ENCODE measurements at regions not wholly inside any gene's neighbourhood (a gene's known extent, or its start where the extent isn't known, plus 50 kb on each side); places are given as distances from the start of the nearest gene placed in this dataset.
A peak's percentile ranks its signal among the peaks of the same experiment; 100 is the strongest.

DNA sequence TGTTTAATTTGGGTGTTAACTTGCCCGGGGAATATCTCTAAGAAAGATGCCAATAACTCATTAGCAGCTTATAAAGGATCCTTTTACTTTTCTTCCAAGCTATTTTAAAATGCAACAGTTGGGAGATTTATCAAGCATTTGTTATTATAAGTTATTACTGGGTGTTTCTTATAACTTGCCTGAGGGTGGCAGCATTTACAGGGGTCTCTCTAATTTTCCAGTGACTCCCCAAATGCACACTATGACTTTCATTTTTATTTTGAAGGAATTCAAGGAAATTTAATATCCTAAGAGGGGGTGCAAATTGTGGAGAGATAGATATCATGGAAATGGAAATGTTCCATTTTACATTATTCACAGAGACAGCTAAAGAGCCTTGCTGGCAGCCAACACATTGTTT, 138.0 kb downstream of the PDGFRA start:
- TF ChIP-seq, protein P1, sequence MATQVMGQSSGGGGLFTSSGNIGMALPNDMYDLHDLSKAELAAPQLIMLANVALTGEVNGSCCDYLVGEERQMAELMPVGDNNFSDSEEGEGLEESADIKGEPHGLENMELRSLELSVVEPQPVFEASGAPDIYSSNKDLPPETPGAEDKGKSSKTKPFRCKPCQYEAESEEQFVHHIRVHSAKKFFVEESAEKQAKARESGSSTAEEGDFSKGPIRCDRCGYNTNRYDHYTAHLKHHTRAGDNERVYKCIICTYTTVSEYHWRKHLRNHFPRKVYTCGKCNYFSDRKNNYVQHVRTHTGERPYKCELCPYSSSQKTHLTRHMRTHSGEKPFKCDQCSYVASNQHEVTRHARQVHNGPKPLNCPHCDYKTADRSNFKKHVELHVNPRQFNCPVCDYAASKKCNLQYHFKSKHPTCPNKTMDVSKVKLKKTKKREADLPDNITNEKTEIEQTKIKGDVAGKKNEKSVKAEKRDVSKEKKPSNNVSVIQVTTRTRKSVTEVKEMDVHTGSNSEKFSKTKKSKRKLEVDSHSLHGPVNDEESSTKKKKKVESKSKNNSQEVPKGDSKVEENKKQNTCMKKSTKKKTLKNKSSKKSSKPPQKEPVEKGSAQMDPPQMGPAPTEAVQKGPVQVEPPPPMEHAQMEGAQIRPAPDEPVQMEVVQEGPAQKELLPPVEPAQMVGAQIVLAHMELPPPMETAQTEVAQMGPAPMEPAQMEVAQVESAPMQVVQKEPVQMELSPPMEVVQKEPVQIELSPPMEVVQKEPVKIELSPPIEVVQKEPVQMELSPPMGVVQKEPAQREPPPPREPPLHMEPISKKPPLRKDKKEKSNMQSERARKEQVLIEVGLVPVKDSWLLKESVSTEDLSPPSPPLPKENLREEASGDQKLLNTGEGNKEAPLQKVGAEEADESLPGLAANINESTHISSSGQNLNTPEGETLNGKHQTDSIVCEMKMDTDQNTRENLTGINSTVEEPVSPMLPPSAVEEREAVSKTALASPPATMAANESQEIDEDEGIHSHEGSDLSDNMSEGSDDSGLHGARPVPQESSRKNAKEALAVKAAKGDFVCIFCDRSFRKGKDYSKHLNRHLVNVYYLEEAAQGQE (IDR thresholded peaks at IDR 0.05; ENCODE audit: insufficient replicate concordance, low read depth), result no peak
- no peak for TF ChIP-seq POLR2AphosphoS5 (IDR thresholded peaks at IDR 0.05; ENCODE audit: low read depth)

DNA sequence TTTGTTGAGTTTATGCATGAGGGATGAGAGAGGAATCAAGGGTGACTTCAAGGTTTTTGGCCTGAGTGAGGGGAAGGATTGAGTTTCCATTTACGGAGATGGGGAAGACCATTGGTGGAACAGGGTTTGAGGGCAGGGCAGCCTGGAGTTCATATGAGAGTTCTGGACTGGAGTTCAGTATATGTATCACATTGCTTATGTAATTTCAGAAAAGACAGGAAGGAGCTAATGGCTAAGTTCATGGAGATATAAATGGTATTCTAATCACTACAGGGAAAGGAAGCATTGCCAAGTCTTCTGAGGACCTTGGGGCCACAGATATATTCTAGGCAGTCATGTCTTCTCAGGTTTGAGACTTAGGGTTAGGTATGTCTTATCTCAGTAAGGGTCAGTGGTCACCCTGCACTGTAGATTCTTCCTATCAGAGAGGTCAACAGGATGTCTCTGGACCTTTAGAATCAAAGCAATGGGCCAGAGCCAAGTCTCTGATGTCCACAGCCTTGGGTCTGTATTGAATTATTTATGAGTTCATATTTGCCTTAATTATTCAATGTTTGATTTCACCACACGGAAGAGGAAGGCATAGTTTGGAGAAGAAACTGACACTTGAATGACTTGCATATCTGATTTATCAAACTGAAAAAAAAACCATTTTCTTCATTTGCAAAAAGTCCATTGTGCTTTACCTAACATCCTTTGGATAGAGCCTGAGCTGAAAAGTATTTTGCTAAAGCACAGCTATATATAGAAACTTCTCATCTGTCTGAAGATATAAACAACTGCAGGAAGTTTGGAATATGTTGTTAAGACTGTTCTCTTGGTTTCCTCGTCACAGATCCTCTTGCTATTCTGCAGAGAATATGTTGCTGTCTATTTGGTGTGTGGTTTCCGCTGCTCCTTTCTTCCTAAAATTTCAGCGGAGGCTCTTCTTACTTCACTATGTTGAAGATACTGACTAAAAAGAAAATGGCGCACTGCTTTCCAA, 139.5 kb downstream of the PDGFRA start:
- H3K27ac ChIP-seq (replicated peaks), result peak overlapping the region; percentile 17; the same call in 1 of the 2 replicates
- DNase-seq (ENCODE audit: low read depth in 1 of 2, low spot score in 1 of 2), result peak in 1 of 2 experiments; percentile 9
- no peaks in the 10 kb centered on the region for H3K27me3 ChIP-seq (ENCODE audit: insufficient read depth, poor library complexity, severe bottlenecking)
- no peak overlapping the region for H3K4me3 ChIP-seq (replicated peaks; ENCODE audit: insufficient read depth, low read length)
- no peak for TF ChIP-seq GABPA (IDR thresholded peaks at IDR 0.05; ENCODE audit: low read depth)
- TF ChIP-seq SPI1 (IDR thresholded peaks at IDR 0.05; ENCODE audit: borderline replicate concordance, low read depth), result no peak

More for the DNA sequence above, 138.0 kb downstream of the PDGFRA start:
- Histone ChIP-seq H3K27ac (replicated peaks) (no peak overlapping the region), H3K27me3 (ENCODE audit: insufficient read depth, poor library complexity, severe bottlenecking) (no peaks in the 10 kb centered on the region), H3K4me3 (replicated peaks; ENCODE audit: insufficient read depth, low read length) (no peak overlapping the region)
- DNase-seq (ENCODE audit: low read depth in 1 of 2, low spot score in 1 of 2), result no peak

DNA sequence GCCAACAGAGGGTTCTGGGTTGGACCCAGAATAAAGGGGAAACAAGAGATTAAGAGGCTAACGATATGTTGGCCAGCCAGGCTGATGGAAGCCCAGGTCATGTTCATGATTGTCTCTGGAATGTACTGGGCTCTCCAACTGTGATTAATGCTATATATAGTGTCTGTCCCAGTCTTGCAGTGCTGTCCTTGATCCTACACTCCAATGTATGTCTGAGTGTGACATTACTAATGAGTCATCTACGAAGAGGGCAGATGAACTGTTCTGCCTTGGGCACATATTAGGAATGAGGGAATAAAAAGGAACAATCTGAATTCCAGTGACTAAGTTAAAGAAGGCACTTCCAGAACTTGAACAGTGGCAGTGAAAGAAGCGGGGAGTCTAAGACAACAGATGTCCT, 142.1 kb downstream of the PDGFRA start:
- DNase-seq (ENCODE audit: low read depth in 1 of 2, low spot score in 1 of 2), result no peak
- TF ChIP-seq, protein P1 (IDR thresholded peaks at IDR 0.05; ENCODE audit: insufficient replicate concordance, low read depth), result no peak
- TF ChIP-seq GABPA (IDR thresholded peaks at IDR 0.05; ENCODE audit: low read depth) (no peak), POLR2AphosphoS5 (IDR thresholded peaks at IDR 0.05; ENCODE audit: low read depth) (no peak), SPI1 (IDR thresholded peaks at IDR 0.05; ENCODE audit: borderline replicate concordance, low read depth) (no peak)
- TF ChIP-seq, protein P2, sequence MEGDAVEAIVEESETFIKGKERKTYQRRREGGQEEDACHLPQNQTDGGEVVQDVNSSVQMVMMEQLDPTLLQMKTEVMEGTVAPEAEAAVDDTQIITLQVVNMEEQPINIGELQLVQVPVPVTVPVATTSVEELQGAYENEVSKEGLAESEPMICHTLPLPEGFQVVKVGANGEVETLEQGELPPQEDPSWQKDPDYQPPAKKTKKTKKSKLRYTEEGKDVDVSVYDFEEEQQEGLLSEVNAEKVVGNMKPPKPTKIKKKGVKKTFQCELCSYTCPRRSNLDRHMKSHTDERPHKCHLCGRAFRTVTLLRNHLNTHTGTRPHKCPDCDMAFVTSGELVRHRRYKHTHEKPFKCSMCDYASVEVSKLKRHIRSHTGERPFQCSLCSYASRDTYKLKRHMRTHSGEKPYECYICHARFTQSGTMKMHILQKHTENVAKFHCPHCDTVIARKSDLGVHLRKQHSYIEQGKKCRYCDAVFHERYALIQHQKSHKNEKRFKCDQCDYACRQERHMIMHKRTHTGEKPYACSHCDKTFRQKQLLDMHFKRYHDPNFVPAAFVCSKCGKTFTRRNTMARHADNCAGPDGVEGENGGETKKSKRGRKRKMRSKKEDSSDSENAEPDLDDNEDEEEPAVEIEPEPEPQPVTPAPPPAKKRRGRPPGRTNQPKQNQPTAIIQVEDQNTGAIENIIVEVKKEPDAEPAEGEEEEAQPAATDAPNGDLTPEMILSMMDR (IDR thresholded peaks at IDR 0.05; ENCODE audit: insufficient read depth, low read length), result no peak
- Histone ChIP-seq H3K27ac (replicated peaks) (no peak overlapping the region), H3K4me3 (replicated peaks; ENCODE audit: insufficient read depth, low read length) (no peak overlapping the region), H3K27me3 (ENCODE audit: insufficient read depth, poor library complexity, severe bottlenecking) (no peaks in the 10 kb centered on the region)

DNA sequence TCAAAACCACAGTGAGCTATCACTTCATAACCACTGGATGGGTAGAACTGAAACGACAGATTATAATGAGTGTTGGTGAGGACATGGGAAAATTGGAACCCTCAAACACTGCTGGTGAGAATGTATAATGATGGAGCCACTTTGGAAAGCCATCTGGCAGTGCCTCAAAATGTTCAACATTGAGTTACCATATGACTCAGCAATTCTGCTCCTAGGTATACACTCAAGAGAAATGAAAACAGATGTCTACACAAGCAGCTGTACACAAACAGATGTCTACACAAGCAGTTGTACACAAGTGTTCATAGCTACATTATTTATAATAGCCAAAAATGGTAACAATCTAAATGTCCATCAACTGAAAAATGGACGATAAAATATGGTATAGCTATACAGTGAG, 143.9 kb downstream of the PDGFRA start:
- H3K4me3 ChIP-seq (replicated peaks; ENCODE audit: insufficient read depth, low read length), result no peak overlapping the region
- no peak for DNase-seq (ENCODE audit: low read depth in 1 of 2, low spot score in 1 of 2)
- H3K27ac ChIP-seq (replicated peaks), result no peak overlapping the region
- no peaks in the 10 kb centered on the region for H3K27me3 ChIP-seq (ENCODE audit: insufficient read depth, poor library complexity, severe bottlenecking)
- TF ChIP-seq, protein P2 (IDR thresholded peaks at IDR 0.05; ENCODE audit: insufficient read depth, low read length), result no peak
- TF ChIP-seq GABPA (IDR thresholded peaks at IDR 0.05; ENCODE audit: low read depth) (no peak), SPI1 (IDR thresholded peaks at IDR 0.05; ENCODE audit: borderline replicate concordance, low read depth) (no peak), POLR2AphosphoS5 (IDR thresholded peaks at IDR 0.05; ENCODE audit: low read depth) (no peak)
- TF ChIP-seq, protein P1 (IDR thresholded peaks at IDR 0.05; ENCODE audit: insufficient replicate concordance, low read depth), result no peak

All from HL-60 (cell line).